HG02798 (cell line): ENCODE measurements at regions not wholly inside any gene's neighbourhood (a gene's known extent, or its start where the extent isn't known, plus 50 kb on each side); places are given as distances from the start of the nearest gene placed in this dataset.

Source experiments
- ATAC-seq: cut with Tn5 transposase; IDR thresholded peaks from one replicate; pipeline ENCODE4 v1.9.1; 2021; ENCODE audit warnings: mild to moderate bottlenecking; ENCODE audit not compliant: unreplicated experiment, poor library complexity

GRCh38 chr2:146003337-146003736 lies 1483.4 kb upstream of the ZEB2 start:
- no peak for ATAC-seq

DNA sequence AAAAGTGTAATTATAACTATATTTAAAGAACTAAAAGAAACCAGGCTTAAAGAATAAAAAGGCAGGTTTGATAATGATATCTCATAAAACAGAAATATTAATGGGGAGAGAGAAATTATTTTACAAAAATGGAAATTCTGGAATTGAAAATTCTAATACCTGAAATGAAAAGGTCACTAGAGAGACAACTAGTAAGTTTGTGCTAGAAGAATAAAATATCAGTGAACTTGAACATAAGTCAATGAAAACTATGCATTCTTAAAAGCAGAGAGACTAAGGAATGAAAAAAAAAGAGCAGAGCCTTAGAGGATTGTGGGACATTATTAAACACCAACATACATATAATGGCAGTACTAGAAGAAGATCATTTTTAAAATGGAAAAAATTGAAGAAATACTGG lies 1475.0 kb upstream of the ZEB2 start:
- no peak for ATAC-seq

GRCh38 chr2:145992572-145992971 lies 1472.7 kb upstream of the ZEB2 start:
- ATAC-seq, result no peak

GRCh38 chr2:145987793-145988192 lies 1467.9 kb upstream of the ZEB2 start:
- no peak for ATAC-seq

DNA sequence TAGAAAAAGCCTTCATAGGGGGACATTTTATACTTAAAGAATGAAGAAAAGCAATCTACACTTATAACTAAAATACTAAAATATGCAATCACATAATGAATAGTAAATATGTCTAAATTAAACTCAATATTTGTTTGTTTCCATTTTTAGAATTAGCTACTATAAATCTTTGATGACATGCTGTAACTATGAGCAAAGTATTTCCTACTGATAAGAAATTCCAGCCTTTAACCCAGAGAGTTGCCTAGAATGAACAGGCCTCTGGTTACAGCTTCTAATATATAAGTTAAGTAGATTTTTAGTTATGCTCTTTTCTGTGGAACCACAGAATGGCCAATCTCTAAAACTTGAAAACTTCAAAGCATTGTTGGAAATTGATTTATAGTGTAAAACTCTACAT lies 1465.6 kb upstream of the ZEB2 start:
- no peak for ATAC-seq

DNA sequence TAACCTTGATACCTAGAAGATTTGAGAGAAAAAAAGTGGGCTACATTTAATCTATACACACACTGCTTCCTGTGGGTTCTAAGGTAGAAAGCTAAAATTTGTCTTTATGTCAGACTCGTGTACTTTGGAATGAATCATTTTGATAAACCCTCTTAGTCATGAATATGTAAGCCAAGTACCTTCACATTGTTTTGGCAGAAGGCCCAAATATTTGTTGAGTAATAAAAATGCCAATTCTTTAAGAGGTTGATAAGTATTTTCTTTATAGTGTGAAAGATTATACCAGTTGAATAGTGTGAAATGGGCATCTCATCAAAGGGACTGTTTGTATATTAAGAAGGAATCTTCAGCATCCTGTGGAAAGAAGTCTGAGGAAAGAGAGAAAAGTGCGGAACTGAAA lies 1464.7 kb upstream of the ZEB2 start:
- ATAC-seq, result no peak

- ATAC-seq, result no peak
Observed at GRCh38 chr2:145980318-145980717, 1460.4 kb upstream of the ZEB2 start.

DNA sequence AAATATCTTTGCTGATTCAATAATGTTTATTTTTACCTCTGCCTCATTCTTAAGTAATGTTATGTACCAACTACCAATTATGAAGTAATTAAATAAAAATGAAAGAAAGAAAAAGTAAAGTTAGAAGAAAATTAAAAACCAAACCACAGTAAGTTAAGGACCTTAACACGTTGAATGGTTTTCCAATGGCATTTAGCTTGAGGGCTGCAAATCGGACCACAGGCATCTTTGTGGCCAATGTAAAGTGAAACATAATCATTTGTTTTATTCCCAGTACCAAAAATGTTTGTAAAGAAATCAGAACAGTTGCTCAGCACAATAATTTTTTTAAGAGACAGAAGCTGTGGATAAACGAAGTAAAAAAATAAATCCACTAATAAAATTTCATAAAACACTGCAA lies 1455.5 kb upstream of the ZEB2 start:
- ATAC-seq, result no peak

DNA sequence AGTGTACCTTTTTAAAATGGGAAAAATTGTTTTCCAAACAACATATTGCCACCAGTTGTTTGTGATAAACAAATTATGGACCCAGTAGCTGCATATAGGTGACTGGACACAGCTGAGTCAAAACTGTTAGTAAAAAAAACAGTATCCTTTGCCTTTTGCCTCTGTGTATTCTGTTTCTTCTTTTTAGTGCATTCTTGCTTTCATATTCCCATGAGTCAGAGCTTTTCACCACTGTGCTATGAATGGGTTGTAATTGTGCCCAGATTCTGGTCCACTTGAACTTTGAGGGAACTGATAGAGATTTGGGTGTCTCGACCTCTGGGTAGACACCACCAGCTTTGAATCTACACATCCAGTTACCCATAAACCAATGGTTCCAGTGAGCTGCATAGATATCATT lies 1441.9 kb upstream of the ZEB2 start:
- no peak for ATAC-seq

DNA sequence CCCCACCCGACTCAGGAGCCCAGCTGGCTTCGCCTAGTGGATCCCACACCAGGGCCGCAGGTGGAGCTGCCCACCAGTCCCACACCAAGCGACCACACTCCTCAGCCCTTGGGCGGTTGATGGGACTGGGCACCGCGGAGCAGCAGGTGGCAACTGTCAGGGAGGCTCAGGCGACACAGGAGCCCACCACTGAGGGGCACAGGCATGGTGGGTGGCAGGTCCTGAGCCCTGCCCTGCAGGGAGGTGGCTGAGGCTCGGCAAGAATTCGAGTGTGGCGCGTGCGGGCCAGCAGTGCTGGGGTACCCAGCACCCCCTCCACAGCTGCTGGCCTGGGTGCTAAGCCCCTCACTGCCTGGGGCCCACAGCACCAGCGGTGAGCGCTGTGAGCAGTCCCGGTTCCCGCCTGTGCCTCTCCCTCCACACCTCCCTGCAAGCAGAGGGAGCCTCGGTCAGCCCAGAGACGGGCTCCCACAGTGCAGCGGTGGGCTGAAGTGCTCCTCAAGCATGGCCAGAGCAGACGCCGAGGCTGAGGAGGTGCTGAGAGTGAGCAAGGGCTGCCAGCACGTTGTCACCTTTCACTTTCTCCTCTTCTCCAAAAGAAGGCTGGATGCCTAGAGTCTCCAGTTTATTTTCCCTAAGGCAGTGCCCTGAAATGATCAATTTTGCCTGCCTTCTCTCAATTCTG lies 1440.7 kb upstream of the ZEB2 start:
- no peak for ATAC-seq

DNA sequence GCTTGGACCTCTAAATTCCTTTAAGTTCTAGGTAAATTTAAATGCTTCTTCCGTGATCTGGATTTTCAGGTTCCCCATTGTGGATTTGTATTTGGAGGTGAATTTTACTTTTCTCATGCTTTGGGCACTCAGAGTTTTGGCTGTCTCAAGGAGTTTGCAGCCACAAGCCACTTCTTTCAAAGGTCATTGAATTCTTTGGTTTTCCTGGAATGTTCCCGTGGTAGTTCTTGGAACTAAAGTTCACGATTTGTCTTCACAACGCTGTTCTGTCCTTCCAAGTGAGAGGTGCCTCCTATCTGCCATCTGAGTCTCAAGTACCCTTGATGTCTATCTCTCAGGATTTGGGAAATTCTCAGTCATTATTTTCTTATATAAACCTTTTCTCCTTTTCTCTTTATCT lies 1438.7 kb upstream of the ZEB2 start:
- no peak for ATAC-seq

DNA sequence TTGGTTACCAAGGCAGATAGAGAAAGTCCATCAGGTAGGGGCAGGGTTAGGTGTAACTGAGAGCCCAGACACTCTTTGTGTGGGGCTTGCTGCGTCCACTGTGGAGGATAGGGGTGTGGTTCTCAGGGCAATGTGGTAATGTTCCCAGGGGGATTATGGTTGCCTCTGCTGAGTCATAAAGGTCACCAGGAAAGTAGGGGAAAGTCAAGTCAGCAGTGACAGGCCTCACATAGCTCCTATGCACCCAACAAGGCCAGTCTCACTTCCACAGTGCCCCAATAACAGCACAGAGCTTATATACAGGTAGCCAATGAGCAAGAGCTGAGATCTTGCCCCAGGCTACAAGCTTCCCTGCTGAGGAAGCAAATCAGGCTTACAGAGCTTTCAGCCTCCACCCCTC lies 1438.0 kb upstream of the ZEB2 start:
- ATAC-seq, result no peak

DNA sequence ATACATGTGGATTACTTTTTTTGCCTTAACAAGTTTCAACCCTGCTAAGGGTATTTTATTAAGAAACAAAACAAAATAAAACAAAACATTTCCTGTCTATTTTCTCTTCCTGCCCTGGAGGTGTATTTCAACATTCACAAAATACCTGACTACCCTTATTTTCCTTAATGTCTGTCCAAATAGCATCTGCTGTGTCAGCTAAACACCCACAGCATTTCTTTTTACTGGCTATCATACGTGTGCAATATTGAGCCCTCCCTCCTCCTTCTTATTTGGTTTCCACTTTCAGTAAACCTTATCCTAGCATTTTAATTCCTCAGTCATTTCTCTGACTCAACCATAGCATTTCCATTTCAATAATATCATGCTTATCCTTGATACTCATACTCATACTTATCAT lies 1420.0 kb upstream of the ZEB2 start:
- ATAC-seq, result no peak

DNA sequence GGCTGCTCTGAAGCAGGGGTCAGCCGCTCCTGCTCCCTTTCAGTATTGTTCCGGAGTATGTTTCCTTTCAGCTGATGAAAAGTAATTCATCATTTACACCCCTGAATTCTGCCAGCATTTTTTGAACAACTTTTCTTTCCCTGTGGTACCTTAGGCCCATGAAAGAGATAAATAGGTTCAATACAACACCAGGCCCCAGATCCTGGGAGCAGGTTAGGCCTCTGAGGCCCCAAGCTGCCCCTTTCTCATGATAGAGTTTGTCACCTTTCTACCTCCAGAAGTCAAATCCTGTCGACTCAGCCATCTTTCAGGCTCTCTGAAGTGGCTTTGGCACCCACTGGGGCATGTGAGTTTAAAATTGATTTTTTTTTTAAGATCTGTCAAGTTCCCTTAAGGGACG lies 1415.1 kb upstream of the ZEB2 start:
- no peak for ATAC-seq

DNA sequence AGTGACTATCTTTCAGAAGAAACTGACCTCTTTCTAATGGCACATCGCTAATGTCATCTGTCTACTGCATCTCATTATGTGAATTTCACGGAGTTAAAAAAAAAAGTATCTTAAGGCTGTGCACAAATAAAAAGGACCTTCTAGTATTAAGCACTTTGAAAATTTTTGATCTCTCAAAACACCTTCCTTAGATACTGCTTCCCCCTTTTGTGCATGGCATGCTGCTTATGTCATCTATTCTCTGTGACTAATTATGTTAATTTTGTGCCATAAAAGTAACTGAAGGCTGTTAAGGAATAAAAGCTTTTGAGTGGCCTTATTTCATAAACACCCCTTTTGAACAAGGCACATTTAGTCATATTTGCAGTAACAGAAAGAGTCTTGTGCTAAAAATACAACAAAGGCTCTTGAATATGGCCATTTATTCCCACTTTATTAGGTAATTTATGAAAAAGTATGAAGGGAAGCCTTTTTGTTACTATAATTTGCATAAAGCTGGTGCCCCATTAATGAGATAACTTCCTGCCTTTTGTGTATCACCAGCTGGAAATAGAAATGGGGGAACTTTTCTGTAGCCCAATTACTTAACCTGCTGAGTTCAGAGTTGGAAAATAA lies 1412.0 kb upstream of the ZEB2 start:
- no peak for ATAC-seq

GRCh38 chr2:145930318-145930717 lies 1410.4 kb upstream of the ZEB2 start:
- ATAC-seq, result no peak

GRCh38 chr2:145927131-145927950 lies 1407.4 kb upstream of the ZEB2 start:
- ATAC-seq, result no peak

- ATAC-seq, result no peak
Observed at GRCh38 chr2:145925591-145925990, 1405.7 kb upstream of the ZEB2 start.

DNA sequence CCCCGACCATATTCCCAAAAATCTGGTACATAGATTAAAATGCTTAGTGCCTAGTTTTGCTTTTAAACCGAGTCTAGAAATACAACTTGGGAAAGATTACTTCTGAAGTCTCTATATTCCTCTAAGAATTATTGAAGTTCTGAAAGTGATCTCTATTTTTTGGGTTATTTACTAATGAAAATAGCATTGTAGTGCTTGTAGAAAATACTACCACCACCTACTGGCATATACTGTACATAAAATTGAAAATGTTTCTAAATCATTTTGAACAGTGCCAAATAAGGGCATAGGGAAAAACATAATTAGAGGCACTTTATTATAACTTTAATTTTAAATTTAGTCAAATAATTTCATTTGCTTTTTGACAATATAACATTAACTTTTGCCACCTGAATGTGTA lies 1399.6 kb upstream of the ZEB2 start:
- ATAC-seq, result no peak

- ATAC-seq, result no peak
Observed at GRCh38 chr2:145918951-145919350, 1399.0 kb upstream of the ZEB2 start.

DNA sequence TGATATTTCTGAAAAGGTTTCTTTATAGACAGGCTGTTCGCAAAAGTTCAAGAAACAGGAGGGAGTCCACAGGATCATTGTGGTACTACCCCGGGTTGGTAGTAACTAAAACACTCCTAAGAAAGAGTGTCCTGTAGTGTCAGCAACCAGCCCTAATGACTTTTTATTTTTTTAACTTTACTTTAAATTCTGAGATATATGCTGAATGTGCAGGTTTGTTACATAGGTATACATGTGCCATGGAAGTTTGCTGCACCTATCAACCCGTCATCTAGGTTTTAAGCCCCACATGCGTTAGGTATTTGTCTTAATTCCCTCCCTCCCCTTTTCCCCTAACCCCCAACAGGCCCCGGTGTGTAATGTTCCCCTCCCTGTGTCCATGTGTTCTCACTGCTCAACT lies 1396.9 kb upstream of the ZEB2 start:
- no peak for ATAC-seq

- ATAC-seq, result no peak
Observed at GRCh38 chr2:145914716-145915115, 1394.8 kb upstream of the ZEB2 start.
